HG02885 (cell line): ENCODE measurements at regions not wholly inside any gene's neighbourhood (a gene's known extent, or its start where the extent isn't known, plus 50 kb on each side); places are given as distances from the start of the nearest gene placed in this dataset.
"Not testable (repeated sequence)": the region's sequence is repeated elsewhere in the genome, so short reads cannot be mapped to it uniquely, and the experiment has no call there.

Source experiments
- ATAC-seq: cut with Tn5 transposase; IDR thresholded peaks from one replicate; pipeline ENCODE4 v1.9.1; 2021; ENCODE audit warnings: mild to moderate bottlenecking; ENCODE audit not compliant: unreplicated experiment, poor library complexity

DNA sequence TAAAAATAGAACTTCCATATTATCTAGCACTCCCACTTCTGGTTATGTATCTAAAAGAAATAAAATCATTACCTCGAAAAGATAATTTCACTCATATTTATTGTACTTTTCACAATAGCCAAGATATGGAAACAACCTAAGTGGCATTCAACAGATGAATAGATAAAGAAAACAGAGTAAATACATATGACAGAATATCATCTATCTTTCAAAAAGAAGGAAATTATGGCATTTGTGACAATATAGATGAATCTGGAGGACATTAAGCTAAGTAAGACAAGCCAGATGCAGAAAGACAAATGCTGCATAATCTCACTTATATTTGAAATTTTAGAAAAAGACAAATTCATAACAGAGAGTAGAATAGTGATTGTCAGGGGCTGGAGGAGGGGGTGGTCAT, 590.0 kb upstream of the ANO3 start:
- ATAC-seq = no peak

DNA sequence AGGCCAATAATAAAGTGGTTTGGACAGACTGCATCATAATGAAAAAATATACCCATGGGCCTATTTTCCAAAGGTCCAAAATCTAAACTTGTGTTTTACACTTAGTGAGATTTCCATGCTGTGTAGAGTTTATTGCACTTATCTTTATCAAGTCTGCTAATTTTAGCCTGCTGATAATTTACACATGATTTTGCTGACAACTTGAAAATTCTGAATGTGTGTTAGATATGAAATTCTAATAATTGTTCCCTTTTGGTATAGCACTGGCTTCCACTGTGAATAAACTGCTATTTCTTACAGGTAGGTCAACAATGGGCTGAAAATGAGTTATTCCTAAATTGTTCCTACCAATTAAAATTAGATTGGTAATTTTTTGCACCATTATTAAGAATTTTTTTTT, 589.1 kb upstream of the ANO3 start:
- no peak for ATAC-seq

- ATAC-seq = no peak
Observed at GRCh38 chr11:25755381-25755780, 576.5 kb upstream of the ANO3 start.

DNA sequence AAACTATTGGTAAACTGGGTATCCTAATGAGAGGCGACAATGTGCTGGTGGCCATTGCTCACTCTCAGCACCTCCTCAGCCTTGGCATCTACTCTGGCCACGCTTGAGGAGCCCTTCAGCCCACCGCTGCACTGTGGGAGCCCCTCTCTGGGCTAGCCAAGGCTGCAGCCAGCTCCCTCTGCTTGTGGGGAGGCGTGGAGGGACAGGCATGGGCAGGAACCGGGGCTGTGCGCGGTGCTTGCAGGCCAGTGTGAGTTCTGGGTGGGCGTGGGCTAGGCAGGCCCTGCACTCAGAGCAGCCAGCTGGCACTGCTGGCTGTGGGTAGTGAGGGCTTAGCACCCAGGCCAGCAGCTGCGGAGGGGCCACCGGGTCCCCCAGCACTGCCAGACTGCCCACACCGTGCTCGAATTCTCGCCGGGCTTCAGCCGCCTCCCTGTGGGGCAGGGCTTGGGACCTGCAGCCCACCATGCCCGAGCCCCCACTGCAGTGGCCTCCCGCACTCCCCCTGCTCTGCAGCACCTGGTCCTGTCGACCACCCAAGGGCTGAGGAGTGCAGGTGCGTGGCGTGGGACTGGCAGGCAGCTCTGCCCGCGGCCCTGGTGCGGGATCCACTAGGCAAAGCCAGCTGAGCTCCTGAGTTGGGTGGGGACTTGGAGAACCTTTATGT, 575.9 kb upstream of the ANO3 start:
- ATAC-seq = no peak

GRCh38 chr11:25758145-25758661, 573.7 kb upstream of the ANO3 start:
- no peak for ATAC-seq

GRCh38 chr11:25766332-25767015, 565.5 kb upstream of the ANO3 start:
- no peak for ATAC-seq

- no peak for ATAC-seq
Observed at GRCh38 chr11:25769287-25769686, 562.6 kb upstream of the ANO3 start.

DNA sequence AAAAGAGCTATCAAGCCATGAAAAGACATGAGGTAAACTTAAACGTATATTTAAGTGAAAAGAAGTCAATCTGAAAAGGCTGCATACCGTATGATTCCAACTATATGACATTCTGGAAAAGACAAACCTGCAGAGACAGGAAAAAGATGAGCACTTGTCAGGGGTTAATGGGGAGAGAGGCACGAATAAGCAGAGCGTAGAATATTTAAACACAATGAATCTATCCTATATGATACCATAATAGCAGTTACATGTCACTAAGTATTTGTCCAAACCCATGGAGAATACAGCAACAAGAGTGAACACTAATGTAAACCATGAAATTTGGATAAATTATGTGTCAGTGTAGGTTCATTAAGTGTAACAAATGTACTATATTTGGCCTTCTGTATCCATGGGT, 560.3 kb upstream of the ANO3 start:
- ATAC-seq = no peak

- no peak for ATAC-seq
Observed at GRCh38 chr11:25775603-25776002, 556.3 kb upstream of the ANO3 start.

DNA sequence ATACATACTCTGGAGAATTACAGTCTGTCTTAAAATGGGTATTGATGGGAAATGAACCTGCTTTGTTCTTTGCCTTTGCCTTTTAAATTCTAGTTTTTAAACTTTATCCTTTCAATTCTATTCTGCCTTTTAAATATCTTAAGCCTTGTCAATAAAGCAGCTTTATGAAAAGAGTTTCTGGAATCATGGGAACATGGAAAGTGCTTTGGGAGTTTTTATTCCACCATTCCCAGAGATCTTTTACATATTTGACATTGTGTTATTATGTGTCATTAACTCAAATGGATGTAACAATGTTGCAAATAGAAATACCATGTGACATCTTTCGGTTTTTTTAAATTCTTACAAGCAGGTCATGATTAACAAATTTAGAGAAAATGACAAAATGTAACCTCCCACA, 555.7 kb upstream of the ANO3 start:
- ATAC-seq = no peak

- ATAC-seq = no peak
Observed at GRCh38 chr11:25777343-25777742, 554.6 kb upstream of the ANO3 start.

DNA sequence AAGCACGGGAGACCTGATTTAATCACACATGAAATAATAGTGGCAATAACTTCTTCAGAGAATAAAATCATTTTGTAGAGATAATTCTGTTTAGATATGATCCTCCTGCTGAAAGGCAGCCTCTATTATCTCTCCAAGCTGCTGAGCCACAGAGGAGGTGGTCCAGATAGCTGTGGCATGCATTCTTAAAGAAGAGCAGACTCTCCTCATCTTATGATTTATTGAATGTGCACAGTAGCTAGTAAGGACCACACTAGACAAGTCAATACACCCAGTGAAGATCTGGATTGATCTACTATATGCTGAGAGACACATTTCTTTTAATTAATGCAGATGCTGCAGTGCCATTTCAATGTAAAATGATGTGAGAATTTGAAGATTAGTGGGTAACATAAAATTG, 552.9 kb upstream of the ANO3 start:
- no peak for ATAC-seq

- no peak for ATAC-seq
Observed at GRCh38 chr11:25787416-25787815, 544.5 kb upstream of the ANO3 start.

DNA sequence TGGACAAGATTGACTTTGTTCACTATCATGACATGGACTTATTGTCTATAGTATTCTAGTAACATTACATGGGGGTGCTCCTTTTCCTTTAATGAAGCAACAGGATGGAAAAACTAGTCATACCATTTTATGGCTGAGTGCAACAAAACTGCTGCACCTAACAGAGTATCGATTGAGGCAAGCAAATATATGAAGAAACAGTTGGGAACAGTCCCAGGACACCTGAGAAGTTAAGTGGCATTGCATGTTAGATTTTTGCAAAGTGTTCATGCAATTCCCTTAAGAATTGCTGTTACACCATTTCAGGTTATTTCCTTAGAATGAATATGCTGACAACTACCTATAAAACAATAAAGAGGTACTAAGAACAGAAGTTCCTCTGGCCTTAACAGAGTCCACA, 541.5 kb upstream of the ANO3 start:
- ATAC-seq = no peak

DNA sequence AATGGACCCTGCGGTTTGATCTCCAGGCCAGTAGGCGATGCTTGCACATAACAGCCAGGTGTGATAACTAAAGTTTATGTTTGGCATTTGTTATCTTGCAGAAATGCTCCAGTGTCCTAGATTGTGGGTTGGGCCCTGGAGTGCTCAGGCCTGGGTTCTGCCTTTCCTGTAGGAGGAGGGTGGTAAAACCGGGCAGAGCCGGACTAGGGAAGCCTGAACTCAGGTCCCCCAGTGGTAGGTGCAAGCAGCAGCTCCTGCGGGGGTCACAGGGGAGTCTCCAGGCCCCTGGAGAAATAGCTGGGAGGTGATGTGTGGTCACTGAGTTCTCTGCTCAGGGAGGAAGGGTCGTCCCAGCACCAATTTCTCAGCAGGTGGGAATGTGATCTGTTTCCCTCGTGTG, 538.3 kb upstream of the ANO3 start:
- no peak for ATAC-seq

DNA sequence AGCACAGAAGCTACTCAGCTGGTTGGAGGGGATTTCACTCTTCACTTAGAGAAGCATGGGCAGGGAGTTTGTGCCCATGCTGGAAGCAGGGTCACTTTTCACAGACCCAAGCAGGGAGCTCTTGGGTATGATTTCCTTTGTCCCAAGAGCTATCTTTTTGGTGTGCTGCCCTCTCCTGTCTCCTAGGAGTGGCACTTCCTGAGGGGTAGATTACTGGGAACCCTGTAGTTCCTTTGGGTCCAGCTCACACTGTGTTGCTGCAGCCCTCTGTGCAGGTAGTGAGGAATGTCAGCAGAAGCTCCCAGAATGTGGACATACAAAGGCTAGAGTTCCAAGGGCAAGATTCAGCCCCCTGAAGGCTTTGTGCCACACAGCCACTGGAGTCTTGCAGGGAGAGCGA, 537.1 kb upstream of the ANO3 start:
- no peak for ATAC-seq

GRCh38 chr11:25816411-25816810, 515.5 kb upstream of the ANO3 start:
- no peak for ATAC-seq

GRCh38 chr11:25824688-25825087, 507.2 kb upstream of the ANO3 start:
- ATAC-seq = no peak

- ATAC-seq = not testable (repeated sequence)
Observed at GRCh38 chr11:25831485-25831884, 500.4 kb upstream of the ANO3 start.

DNA sequence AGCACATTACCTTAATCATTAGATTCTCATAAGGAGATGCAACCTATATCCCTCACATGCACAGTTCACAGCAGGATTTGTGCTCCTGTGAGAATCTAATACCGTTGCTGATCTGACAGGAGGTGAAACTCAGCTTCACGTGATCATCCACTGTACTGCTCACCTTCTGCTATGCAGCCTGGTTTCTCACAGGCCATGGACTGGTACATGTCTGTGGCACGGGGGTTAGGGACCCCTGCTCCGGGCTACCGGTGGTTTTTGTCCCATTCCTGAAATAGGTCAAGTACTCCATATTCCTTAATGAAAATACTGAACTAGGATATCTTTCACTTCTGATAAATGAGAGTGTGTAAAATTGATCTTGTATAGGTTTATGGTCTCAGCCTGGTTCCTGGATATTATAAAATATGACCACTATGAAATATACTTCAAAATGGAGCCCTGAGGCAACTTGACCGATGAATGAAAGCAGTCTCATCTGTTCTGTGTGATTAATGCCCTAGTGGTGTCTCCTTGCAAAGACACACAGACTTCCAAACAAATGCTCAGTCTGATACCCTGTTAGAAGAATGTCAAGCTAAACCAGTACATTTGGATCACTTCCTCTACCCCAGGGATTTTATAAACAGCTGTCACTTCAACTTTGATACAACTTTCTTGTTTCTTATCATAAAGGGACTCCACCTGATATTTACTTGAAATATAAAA, 492.9 kb upstream of the ANO3 start:
- ATAC-seq = no peak

DNA sequence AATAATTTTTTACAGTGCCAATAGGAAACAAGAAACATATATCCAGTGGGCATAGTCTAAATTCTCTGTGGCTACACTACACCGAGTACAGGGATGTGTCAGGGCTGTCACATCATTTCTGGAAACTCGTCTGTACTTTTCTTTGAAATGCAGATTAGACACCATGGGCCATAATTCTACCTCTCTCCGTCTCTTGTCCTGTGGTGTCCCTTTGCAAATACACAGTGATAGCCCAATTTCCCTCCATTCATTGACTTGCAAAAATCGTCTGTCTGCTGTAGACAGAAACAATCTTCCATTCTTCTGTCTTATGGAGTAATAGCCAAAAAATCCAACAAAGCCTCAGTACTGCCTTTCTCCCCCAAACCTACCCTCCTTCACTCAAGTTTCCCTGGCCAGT, 487.1 kb upstream of the ANO3 start:
- no peak for ATAC-seq
